HCT116 (cell line): ENCODE measurements at regions not wholly inside any gene's neighbourhood (a gene's known extent, or its start where the extent isn't known, plus 50 kb on each side); places are given as distances from the start of the nearest gene placed in this dataset.

Experiments used
- ATAC-seq: fragments of 200-7000 bp; cut with Tn5 transposase; 2 replicates; pipeline ENCODE4 v1.9.1; 2020; ENCODE audit warnings: mild to moderate bottlenecking, moderate library complexity
- BruUV-seq: library from RNA; stranded (reverse); fragments of 400-500 nt; replicated peaks from 2 replicates; lab custom pipeline; 2021; lab: Mats Ljungman, UMichigan
- CTCF ChIA-PET: fragments of 300-600 bp; sonication (Branson Sonifier 250); formaldehyde crosslinking; loops from one replicate; lab custom pipeline; 2021; ENCODE audit warnings: antibody characterized with exemption; lab: Charles Lee
- POLR2A ChIA-PET: fragments of 300-600, 350-600 bp; sonication (Branson Sonifier 250); formaldehyde crosslinking; loops from one replicate; lab custom pipeline; 2021; ENCODE audit warnings: antibody characterized with exemption; lab: Charles Lee
- RAD21 ChIA-PET, 2 experiments: fragments of 300-600 bp; sonication (Branson Sonifier 250); formaldehyde crosslinking; loops; one replicate each; lab custom pipeline; 2023; ENCODE audit warnings: low total read pairs in 2 of 2; ENCODE audit not compliant: uncharacterized antibody in 2 of 2, unreplicated experiment in 2 of 2, low non-redundant PET in 1 of 2; lab: Charles Lee
- DNase-seq: peaks from one replicate; pipeline ENCODE4 v3.0.0-alpha.2; 2010; ENCODE audit warnings: low read depth, low spot score
- H2AFZ ChIP-seq: fragments of 200-600 bp; shearing (Covaris generic), sonication (generic); 2 replicates; pipeline ENCODE4 v1.6.1; 2017; ENCODE audit warnings: low read depth, mixed run types, mixed read lengths, antibody characterized with exemption, low read length; ENCODE audit not compliant: poor library complexity, severe bottlenecking
- H3K27ac ChIP-seq: 2 replicates; pipeline ENCODE4 v1.5.1; 2012; ENCODE audit warnings: low read depth, low read length
- H3K27me3 ChIP-seq: fragments of 200-600 bp; sonication (generic); 2 replicates; pipeline ENCODE4 v1.6.1; 2016; ENCODE audit warnings: mixed run types, low read length, mixed read lengths; ENCODE audit not compliant: insufficient read depth
- H3K36me3 ChIP-seq, 2 experiments: fragments of 200-500 bp in 1 of 2; fragments of 200-600 bp in 1 of 2; sonication (Bioruptor generic) in 1 of 2; sonication (generic) in 1 of 2; 2 replicates each; pipeline versions ENCODE4 v1.5.1 to v1.6.1; 2014 to 2016; ENCODE audit warnings: low read length in 2 of 2, inconsistent platforms in 1 of 2, mixed read lengths in 1 of 2, mixed run types in 1 of 2; ENCODE audit not compliant: insufficient read depth in 2 of 2, control insufficient read depth in 1 of 2
- H3K4me1 ChIP-seq, 2 experiments: fragments of 200-600 bp in 1 of 2; sonication (generic) in 1 of 2; 2 replicates each; pipeline versions ENCODE4 v1.5.1 to v1.6.1; 2012 to 2017; ENCODE audit warnings: low read length in 2 of 2, inconsistent platforms in 1 of 2, mild to moderate bottlenecking in 1 of 2, mixed read lengths in 1 of 2, mixed run types in 1 of 2, moderate library complexity in 1 of 2; ENCODE audit not compliant: insufficient read depth in 2 of 2, control insufficient read depth in 1 of 2
- H3K4me2 ChIP-seq: fragments of 200-600 bp; sonication (generic); 2 replicates; pipeline ENCODE4 v1.6.1; 2017; ENCODE audit warnings: mixed run types, low read length, mixed read lengths
- H3K4me3 ChIP-seq, 2 experiments: fragments of 200-600 bp in 1 of 2; sonication (generic) in 1 of 2; replicated peaks in 1 of 2; 2 replicates each; pipeline ENCODE4 v1.5.1; 2011 to 2016; ENCODE audit warnings: low read length in 2 of 2, control low read depth in 1 of 2, low read depth in 1 of 2, mild to moderate bottlenecking in 1 of 2, mixed read lengths in 1 of 2, mixed run types in 1 of 2
- H3K79me2 ChIP-seq: fragments of 200-600 bp; sonication (generic); 2 replicates; pipeline ENCODE4 v1.6.1; 2017; ENCODE audit warnings: mild to moderate bottlenecking, mixed run types, low read length, moderate library complexity, mixed read lengths; ENCODE audit not compliant: insufficient read depth
- H3K9ac ChIP-seq: fragments of 200-600 bp; sonication (generic); 2 replicates; pipeline ENCODE4 v1.6.1; 2016; ENCODE audit warnings: low read length, mixed read lengths
- H3K9me2 ChIP-seq: fragments of 200-600 bp; sonication (generic), shearing (Covaris generic); 2 replicates; pipeline ENCODE4 v1.6.1; 2017; ENCODE audit warnings: mixed run types, mild to moderate bottlenecking, moderate library complexity; ENCODE audit not compliant: insufficient read depth
- H3K9me3 ChIP-seq, 2 experiments: fragments of 200-500 bp in 1 of 2; fragments of 200-600 bp in 1 of 2; sonication (Bioruptor generic) in 1 of 2; sonication (generic) in 1 of 2; 2 replicates each; pipeline ENCODE4 v1.6.1; 2014 to 2017; ENCODE audit warnings: low read length in 2 of 2, mixed read lengths in 2 of 2, inconsistent platforms in 1 of 2, low read depth in 1 of 2, mild to moderate bottlenecking in 1 of 2, mixed run types in 1 of 2, moderate library complexity in 1 of 2; ENCODE audit not compliant: control insufficient read depth in 1 of 2, insufficient read depth in 1 of 2
- H4K20me1 ChIP-seq: fragments of 200-600 bp; sonication (generic), shearing (Covaris generic); 2 replicates; pipeline ENCODE4 v1.6.1; 2017; ENCODE audit warnings: mixed run types, mild to moderate bottlenecking, moderate library complexity; ENCODE audit not compliant: insufficient read depth
- CEBPB ChIP-seq: IDR thresholded peaks from 2 replicates; pipeline ENCODE4 v1.6.1; 2012; ENCODE audit warnings: low read depth
- EGR1 ChIP-seq: IDR thresholded peaks from 2 replicates; pipeline ENCODE4 v1.6.1; 2012; ENCODE audit warnings: low read depth
- ELF1 ChIP-seq: IDR thresholded peaks from 2 replicates; pipeline ENCODE4 v1.6.1; 2012; ENCODE audit warnings: low read depth, borderline replicate concordance
- EZH2 ChIP-seq: fragments of 200-600 bp; sonication (generic); IDR thresholded peaks from 2 replicates; pipeline ENCODE4 v1.6.1; 2017; ENCODE audit warnings: antibody characterized with exemption, mixed run types
- EZH2phosphoT487 ChIP-seq: fragments of 200-600 bp; IDR thresholded peaks from 2 replicates; pipeline ENCODE4 v1.6.1; 2018; ENCODE audit warnings: antibody characterized with exemption, borderline replicate concordance
- FOSL1 ChIP-seq: IDR thresholded peaks from 2 replicates; pipeline ENCODE4 v1.6.1; 2012; ENCODE audit warnings: low read depth
- JUND ChIP-seq: IDR thresholded peaks from 2 replicates; pipeline ENCODE4 v1.6.1; 2012
- POLR2A ChIP-seq: IDR thresholded peaks from 2 replicates; pipeline ENCODE4 v1.7.0; 2011; ENCODE audit warnings: borderline replicate concordance; ENCODE audit not compliant: insufficient read depth, insufficient read length; ENCODE audit errors: extremely low read depth
- POLR2AphosphoS5 ChIP-seq: IDR thresholded peaks from 2 replicates; pipeline ENCODE4 v1.6.1; 2011; ENCODE audit warnings: mild to moderate bottlenecking, low read depth, low read length, moderate library complexity
- RAD21 ChIP-seq: IDR thresholded peaks from 2 replicates; pipeline ENCODE4 v1.6.1; 2012; ENCODE audit warnings: low read depth, mild to moderate bottlenecking
- SIN3A ChIP-seq: IDR thresholded peaks from 2 replicates; pipeline ENCODE4 v1.6.1; 2012; ENCODE audit warnings: low read depth
- SRF ChIP-seq: IDR thresholded peaks from 2 replicates; pipeline ENCODE4 v1.6.1; 2012; ENCODE audit warnings: low read depth
- TCF7L2 ChIP-seq: IDR thresholded peaks from 2 replicates; pipeline ENCODE4 v1.7.0; 2011; ENCODE audit warnings: borderline replicate concordance, inconsistent platforms; ENCODE audit not compliant: insufficient read depth, insufficient read length; ENCODE audit errors: extremely low read depth
- YY1 ChIP-seq: IDR thresholded peaks from 2 replicates; pipeline ENCODE4 v1.6.1; 2011; ENCODE audit warnings: low read length, low read depth, moderate library complexity, mild to moderate bottlenecking; ENCODE audit not compliant: insufficient replicate concordance; ENCODE audit errors: extremely low read depth
- ZFX ChIP-seq: fragments of 450-650 bp; IDR thresholded peaks from 2 replicates; pipeline ENCODE4 v1.6.1; 2017
- ZNF274 ChIP-seq: fragments of 200-500 bp; sonication (Bioruptor generic); IDR thresholded peaks from 2 replicates; pipeline ENCODE4 v1.6.1; 2014; ENCODE audit warnings: mild to moderate bottlenecking, low read depth, low read length, inconsistent platforms
- intact Hi-C: fragments of 100-400 bp; cut with micrococcal nuclease; formaldehyde crosslinking; loops from 2 replicates; pipeline ENCODE4 v1.10.0; 2022
- TF ChIP-seq, protein P1 (sequence below), 3 experiments: fragments of 200-600 bp in 1 of 3; sonication (generic) in 1 of 3; IDR thresholded peaks in 2 of 3; conservative IDR thresholded peaks in 1 of 3; 2 replicates each; pipeline ENCODE4 v1.5.1; 2012 to 2017; ENCODE audit warnings: low read depth in 2 of 3, low read length in 2 of 3, antibody characterized with exemption in 1 of 3, borderline replicate concordance in 1 of 3, control low read depth in 1 of 3, mild to moderate bottlenecking in 1 of 3, mixed read lengths in 1 of 3, mixed run types in 1 of 3, moderate library complexity in 1 of 3; ENCODE audit not compliant: insufficient read depth in 1 of 3

DNA sequence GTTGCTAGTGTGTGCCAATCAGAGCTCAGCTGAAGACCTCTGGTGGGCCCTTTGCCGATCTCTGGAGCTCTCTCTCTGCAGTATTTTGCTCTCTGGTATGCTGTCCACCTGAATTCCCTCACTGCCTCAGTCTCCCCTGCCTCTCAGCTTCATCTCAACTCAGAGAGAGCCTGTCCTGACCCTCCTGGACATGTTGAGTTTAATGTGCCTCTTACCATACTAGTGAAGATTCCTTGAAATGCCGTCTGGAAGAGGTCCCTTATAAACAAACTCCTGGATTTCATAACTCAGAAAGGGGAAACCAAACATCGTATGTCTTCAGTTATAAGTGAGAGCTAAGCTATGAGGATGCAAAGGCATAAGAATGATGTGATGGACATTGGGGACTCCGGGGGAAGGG, 231.1 kb upstream of the ZNF217 start:
- Histone ChIP-seq H3K9ac (no peak overlapping the region), H3K79me2 (no peaks in the 10 kb centered on the region)
- no peak for ATAC-seq
- POLR2A ChIA-PET, result interaction anchor here (0.6 to 1.2 kb wide), 2 partner anchors 212 to 246 kb away, joined by 3 to 4 read pairs; no protein-coding TSS in a partner anchor
- TF ChIP-seq FOSL1 (no peak), RAD21 (no peak)
- TF ChIP-seq, all 23 proteins: peak for 0
- Histone ChIP-seq H3K4me2 (no peak overlapping the region), H3K27me3 (no peaks in the 10 kb centered on the region), H3K9me3 (no peaks in the 10 kb centered on the region), H3K27ac (no peak overlapping the region), H3K9me2 (no peaks in the 10 kb centered on the region), H3K4me3 (no peak overlapping the region), H3K36me3 (no peaks in the 10 kb centered on the region), H3K4me1 (peaks cover 25 to 29% of the 10 kb centered on the region in 2 experiments), H2AFZ (no peak overlapping the region), H4K20me1 (no peaks in the 10 kb centered on the region)
- intact Hi-C loops, result no loop called here
- no peak for DNase-seq
- no TSS peak for BruUV-seq
- ChIA-PET RAD21 (no interaction called here), CTCF (no interaction called here)

DNA sequence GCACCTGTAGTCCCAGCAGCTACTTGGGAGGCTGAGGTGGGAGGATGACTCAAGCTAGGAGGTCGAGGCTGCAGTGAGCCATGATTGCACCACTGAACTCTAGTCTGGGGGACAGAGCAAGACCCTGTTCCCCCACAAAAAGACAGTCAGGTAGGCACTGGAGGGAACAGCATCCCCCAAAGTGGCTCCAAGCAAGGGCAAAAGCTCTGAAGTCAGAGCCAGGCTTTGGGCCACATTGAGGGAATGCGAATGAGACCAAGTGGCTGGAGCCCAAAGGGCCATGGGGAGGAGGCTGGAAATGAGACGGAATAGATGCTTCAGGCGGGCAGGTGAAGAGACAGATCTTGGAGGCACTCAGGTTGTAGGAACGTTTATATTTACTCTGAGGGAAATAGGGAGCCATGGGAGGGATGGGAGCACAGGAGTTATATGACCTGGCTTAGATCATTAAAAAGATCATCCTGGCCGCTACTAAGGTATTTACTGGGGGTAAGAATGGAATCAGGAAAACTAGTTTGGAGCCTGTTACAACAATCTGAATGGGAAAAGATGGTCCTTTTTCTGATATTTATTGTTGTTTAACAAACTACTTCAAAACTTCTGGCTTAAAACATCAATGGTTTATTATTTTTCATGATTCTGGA, 229.6 kb upstream of the ZNF217 start:
- BruUV-seq, result no TSS peak
- Histone ChIP-seq H3K4me2 (no peak overlapping the region), H2AFZ (no peak overlapping the region), H3K4me1 (peaks cover 14% of the 10 kb centered on the region in 2 experiments), H3K27me3 (no peaks in the 10 kb centered on the region), H3K27ac (no peak overlapping the region), H3K4me3 (no peak overlapping the region), H4K20me1 (no peaks in the 10 kb centered on the region), H3K9ac (no peak overlapping the region), H3K36me3 (no peaks in the 10 kb centered on the region), H3K9me2 (no peaks in the 10 kb centered on the region), H3K9me3 (no peaks in the 10 kb centered on the region), H3K79me2 (no peaks in the 10 kb centered on the region)
- ChIA-PET CTCF (no interaction called here), POLR2A (no interaction called here), RAD21 (no interaction called here)
- intact Hi-C loops, result no loop called here
- DNase-seq, result no peak
- ATAC-seq, result no peak
- no peak for TF ChIP-seq JUND
- TF ChIP-seq SRF, result no peak
- no peak for TF ChIP-seq SIN3A
- no peak for TF ChIP-seq EGR1
- TF ChIP-seq ZFX, result no peak
- no peak for TF ChIP-seq ELF1
- no peak for TF ChIP-seq FOSL1
- TF ChIP-seq CEBPB, result no peak
- TF ChIP-seq TCF7L2, result no peak
- no peak for TF ChIP-seq YY1
- no peak for TF ChIP-seq RAD21
- no peak for TF ChIP-seq EZH2
- no peak for TF ChIP-seq POLR2A
- no peak for TF ChIP-seq EZH2phosphoT487
- TF ChIP-seq, protein P1, sequence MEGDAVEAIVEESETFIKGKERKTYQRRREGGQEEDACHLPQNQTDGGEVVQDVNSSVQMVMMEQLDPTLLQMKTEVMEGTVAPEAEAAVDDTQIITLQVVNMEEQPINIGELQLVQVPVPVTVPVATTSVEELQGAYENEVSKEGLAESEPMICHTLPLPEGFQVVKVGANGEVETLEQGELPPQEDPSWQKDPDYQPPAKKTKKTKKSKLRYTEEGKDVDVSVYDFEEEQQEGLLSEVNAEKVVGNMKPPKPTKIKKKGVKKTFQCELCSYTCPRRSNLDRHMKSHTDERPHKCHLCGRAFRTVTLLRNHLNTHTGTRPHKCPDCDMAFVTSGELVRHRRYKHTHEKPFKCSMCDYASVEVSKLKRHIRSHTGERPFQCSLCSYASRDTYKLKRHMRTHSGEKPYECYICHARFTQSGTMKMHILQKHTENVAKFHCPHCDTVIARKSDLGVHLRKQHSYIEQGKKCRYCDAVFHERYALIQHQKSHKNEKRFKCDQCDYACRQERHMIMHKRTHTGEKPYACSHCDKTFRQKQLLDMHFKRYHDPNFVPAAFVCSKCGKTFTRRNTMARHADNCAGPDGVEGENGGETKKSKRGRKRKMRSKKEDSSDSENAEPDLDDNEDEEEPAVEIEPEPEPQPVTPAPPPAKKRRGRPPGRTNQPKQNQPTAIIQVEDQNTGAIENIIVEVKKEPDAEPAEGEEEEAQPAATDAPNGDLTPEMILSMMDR (IDR thresholded peaks at IDR 0.05 in 2 of 3, conservative IDR thresholded peaks at IDR 0.05 in 1 of 3; ENCODE audit: borderline replicate concordance in 1 of 3, insufficient read depth in 1 of 3, low read depth in 2 of 3, low read length in 2 of 3), result no peak
- no peak for TF ChIP-seq ZNF274
- TF ChIP-seq POLR2AphosphoS5, result no peak
- TF ChIP-seq, all 23 proteins: peak for 0
